ENCODE measurements at regions not wholly inside any gene's neighbourhood (a gene's known extent, or its start where the extent isn't known, plus 50 kb on each side); places are given as distances from the start of the nearest gene placed in this dataset.
"Not testable (repeated sequence)": the region's sequence is repeated elsewhere in the genome, so short reads cannot be mapped to it uniquely, and the experiment has no call there.

DNA sequence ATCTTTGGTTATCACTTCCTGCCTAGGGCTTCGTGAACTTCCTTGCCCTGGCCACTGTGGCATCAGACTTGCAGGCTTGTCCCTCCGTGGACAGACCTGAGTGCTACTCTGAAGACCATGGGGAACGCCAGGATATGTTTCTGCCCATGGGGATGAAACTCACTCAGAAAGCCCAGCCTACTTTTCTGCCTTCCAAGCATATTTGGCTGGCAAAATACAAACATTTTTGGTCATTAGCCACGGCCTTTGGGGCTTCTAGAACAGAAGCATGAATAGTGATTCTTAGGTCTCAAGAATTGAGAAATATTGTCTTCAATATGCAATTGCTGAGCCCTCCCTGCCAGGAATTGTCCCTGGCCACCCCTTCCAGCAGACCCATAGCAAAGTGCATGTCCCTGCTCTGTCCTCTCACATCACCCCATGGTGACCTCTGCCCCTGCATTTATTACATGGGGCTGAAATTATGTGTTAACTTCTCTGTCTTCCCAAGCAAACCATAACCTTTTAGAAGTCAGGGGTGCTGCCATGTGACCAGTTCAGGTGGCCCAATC lies 152.4 kb downstream of the OSR1 start:
- DNase-seq (ENCODE audit: low spot score) = no peak
- no peak for FAIRE-seq

DNA sequence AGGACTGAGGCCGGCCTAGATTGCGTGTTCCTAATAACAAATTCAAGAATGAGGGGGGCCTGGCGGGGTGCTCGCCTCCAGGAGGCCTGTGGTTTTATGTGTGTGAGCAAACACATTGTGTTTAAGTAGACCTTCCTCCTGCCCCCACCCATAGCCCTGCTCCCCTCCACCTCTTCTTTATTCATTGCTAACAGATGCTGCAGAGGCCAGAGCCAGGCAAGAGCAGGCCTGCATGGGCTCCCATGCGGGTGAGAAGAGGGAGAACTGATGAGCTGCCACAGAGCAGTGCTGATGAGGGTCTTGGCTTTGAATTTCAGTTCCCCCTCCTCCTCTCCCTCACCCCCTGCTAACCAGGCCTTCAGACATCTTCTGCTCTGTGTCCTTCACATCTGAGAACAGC lies 154.6 kb downstream of the OSR1 start:
- DNase-seq (ENCODE audit: low spot score) (no peak), FAIRE-seq (no peak)

DNA sequence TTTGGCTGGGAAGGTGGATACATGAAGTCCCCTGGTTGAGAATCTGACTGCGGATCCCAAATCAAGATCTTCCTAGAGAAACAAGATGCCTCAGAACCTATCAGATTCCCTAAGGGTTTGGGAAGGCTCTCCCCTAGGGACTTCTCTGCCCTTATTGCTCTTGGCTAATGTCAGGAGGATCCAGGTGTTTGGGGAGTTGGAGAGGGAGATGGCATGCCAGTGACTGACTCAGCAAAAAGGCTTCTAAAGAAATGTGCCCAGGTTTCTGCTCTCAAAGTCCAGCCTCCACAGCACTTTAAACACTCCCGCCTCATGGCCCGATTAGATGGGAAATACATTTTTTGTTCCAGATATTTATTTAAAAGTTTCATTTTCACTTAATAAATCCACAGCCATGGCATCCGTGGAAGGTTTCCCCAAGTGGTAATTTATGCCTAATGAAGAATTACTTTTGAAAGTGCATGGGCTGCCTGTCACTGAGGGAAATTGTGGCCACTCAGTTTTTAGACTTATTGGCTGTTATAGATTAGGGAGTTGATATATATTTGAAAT lies 156.4 kb downstream of the OSR1 start:
- no peak for FAIRE-seq
- no peak for DNase-seq (ENCODE audit: low spot score)

DNA sequence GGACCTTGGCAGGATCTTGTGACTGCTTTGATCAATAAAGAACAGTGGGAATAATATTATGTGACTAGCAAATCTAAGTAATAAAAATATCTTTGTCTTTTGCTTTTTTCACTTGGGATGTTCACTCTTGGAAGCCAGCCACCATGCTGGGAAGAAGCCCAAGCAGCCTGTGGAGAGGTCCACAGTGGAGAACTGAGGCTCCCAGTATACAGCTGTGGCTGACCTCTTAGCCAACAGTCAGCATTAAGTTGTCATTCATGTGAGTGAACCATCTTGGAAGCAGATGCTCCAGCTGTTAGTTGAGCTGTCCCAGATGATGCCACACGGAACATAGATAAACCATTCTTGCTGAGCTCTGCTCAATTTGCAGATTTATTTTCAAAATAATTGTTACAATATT lies 160.0 kb downstream of the OSR1 start:
- no peak for FAIRE-seq
- DNase-seq (ENCODE audit: low spot score) = no peak

DNA sequence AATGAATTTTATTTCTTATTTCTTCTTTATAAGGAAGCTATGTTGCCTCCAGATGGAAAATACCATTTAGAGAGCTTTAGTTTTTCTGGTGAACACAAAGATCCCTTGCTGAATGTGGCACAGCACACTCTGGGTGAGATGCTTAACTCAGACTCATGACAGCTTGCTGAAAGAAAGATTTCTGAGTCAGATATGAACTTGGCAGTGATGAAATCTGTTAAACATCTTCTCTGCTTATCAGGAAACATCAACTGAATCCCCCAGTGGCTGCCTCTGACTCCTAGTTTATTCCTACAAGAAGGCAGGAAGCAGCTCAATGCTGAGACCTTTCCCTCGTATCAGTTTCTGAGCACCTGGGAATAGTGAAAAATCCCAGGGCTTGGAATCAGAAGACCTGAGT lies 162.8 kb downstream of the OSR1 start:
- DNase-seq (ENCODE audit: low spot score) = no peak

DNA sequence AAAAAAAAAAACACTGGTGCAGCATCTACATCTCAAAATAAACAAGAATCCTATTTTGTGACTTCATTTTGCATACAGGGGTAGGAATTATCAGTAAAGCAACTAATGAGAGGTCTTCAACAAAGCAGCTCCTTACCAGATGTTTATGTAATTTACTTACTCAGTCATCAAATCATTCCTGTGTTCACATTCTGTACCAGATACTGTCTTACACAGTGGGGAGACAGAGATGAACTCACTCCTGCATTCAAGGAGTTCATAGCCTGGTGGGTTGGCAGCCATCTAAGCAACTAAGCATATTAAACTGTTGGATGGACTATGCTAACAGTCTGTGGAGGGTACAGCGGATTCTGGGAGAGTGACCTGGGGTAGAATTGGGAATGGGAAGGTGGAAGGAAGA lies 169.0 kb downstream of the OSR1 start:
- FAIRE-seq = no peak
- DNase-seq (ENCODE audit: low spot score) = no peak

More for the DNA sequence above, 162.8 kb downstream of the OSR1 start:
- no peak for FAIRE-seq

DNA sequence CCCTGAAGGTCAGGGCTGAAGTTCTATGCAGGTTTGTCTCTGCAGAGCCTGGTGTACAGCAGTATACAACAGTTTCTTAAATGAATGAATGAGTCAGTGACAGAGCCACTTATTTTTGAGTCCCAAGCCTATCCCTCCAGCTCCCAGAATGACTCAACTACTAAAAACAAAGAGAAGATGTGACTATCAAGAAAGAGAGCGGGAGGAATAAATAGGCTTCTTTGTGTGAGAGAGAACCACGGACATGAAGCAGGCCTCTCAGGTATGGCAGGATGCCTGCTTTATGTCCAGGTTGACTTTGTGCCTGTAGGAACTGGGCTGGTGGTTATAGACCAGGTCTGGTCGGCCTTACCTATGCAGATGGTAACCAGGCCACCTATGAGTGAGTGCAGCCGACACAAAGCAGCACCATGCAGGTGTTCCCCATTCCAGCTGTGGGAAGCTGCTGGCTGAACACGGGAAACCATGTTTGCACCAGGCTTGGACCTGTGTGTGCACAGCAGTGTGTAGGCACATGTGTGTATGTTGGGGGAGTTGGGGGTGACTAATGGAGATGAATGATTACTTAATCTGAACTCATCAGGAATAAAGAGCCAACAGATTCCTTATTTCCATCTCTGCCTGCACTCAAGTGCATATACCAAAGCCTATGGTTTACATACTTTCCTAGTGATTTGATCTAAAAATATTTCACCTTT lies 171.0 kb downstream of the OSR1 start:
- DNase-seq (ENCODE audit: low spot score) (no peak), FAIRE-seq (no peak)

DNA sequence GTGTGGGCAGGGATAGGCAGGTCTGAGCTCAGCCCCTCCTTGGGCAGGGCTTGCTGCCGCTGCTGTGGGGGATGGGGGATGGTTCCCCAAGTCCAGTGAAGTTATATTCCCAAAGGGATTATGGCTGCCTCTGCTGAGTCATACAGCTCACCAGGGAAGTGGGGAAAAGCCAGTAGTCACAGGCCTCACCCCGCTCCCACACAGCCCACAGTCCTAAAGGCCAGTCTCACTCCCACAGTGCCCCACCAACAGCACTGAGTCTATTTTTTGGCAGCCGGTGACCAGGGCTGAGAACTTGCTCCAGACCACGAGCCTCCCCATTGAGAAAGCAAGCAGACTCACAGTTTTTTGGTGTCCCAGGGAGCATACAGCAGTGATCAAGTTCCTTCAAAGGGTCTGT lies 173.3 kb downstream of the OSR1 start:
- FAIRE-seq (no peak), DNase-seq (ENCODE audit: low spot score) (no peak)

DNA sequence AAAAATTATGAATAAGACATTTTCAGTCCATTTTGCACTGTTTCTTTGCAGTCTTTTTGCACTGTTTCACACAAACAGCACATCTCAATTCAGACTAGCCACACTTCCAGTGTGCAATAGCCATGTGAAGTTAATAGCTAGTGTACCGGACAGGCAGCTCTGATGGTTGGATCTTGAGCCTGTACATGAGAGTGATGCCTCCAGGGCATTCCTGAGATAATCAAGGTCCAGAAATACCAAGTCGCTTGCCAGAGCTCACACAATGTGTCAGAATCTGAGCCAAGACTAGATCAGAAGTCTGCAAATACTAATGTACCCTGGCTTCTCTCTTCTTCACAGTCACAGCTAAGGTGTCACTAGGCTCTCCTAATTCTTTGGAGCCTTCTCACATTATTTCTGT lies 180.2 kb downstream of the OSR1 start:
- no peak for FAIRE-seq
- no peak for DNase-seq (ENCODE audit: low spot score)

DNA sequence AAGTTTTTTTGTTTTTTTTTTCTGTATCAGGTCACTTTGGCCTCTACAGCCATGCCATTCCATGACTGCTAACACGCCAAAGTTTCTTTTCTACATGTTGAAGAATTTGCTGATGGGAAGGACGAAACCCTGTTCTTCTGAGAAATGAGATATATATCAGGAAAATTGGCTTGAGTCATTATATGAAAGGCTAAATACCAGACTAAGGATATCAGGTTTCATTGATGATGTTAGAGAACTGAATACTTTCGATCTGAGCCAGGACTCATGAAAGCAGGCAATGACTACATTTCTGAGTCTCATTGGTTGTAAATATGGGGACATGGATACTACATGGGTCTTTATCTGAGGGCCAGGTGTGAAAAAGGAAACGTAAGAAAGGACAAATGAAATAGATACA lies 181.4 kb downstream of the OSR1 start:
- DNase-seq (ENCODE audit: low spot score) (no peak), FAIRE-seq (no peak)

DNA sequence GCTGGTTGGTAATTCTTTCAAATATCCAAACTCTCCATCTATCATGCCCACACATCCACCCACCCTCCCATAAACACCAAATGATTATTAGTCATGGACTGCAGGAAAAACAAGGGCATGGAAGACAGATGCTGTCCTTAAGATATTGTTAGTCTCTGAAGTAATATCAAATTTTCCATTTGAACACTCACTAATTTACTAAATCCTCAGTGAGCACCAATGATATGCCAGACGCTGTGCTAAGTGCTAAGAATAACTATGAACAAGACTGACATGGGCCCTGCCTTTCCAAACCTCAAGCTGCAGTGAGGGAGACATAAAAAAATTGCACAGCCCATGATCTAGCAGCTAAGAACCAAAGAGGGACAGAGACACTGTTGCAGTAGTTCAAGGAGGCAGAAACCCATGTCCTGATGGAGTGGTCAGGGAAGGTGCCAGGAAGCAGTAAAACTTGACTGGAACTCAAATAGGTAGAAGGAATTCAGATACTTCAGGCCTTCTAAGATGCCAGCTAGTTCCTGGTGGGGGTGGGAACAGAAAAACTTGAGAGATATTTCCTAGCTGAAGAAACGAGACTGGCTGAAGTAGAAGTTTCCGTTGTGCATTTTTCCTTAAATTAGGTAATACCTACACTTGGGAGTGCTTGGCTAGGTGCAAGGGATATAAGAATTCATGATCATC lies 182.1 kb downstream of the OSR1 start:
- no peak for FAIRE-seq
- DNase-seq (ENCODE audit: low spot score) = no peak

DNA sequence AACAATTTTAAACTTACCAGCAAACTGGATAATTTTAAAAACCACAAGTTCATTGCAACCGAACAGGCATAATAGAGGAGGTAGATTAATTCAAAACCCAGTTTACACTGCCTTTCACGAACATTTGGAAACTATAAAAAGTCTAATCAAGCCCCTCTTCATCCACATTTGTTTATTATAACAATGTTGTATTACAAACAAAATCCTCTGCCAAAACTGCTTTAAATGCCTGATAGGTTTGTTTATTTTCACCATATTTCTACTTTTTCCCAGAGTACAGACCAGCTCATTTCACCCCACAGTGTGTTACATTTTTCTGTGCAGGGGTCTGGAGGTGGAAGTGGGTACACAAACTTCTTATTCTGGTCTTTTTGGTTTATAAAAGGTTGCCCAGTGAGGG lies 184.2 kb downstream of the OSR1 start:
- no peak for DNase-seq (ENCODE audit: low spot score)
- FAIRE-seq = no peak

DNA sequence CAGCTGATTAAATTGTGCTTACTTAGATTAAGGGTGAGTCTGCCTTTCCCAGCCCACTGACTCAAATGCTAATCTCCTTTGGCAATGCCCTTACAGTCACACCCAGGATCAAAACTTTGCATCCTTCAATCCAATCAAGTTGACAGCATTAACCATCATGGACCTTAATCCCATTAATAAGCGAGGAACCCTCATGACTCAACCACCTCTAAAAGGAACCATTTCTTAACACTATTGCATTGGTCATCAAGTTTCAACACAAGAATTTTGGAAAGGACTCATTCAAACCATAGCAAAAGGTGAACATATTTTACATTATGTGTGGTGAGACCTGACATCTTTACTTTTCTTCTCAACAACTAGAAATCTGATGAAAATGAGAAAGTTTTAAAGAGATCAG lies 187.0 kb downstream of the OSR1 start:
- no peak for FAIRE-seq
- no peak for DNase-seq (ENCODE audit: low spot score)

DNA sequence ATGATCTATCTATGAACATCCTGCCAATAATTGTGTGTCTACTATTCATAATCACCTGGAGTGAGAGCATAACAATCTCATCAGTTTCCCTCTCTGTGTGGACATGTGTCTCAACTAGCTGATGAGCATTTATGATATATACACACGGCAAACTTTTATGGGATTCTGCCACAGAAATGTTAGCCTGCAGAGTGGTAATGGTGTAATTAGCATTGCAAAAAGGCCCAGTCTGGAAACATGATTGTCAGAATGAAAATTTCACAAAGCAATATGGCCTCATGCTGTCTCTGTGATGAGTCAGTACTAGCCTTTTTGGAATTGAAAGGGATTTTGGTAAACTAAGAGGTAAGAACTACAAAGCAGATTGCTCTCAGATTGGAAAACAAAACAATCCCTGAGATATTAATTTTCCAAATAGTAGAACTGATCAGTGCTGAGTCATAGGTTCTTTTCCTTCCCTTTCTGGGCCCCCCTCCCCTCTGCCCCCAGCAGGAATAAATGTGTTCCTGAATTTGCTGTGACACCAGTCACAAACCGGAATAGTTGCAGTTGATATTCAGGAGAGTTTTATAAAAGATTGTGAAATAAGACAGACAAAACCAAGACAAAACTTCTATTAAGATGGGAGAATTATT lies 189.2 kb downstream of the OSR1 start:
- FAIRE-seq = no peak
- DNase-seq (ENCODE audit: low spot score) = no peak

DNA sequence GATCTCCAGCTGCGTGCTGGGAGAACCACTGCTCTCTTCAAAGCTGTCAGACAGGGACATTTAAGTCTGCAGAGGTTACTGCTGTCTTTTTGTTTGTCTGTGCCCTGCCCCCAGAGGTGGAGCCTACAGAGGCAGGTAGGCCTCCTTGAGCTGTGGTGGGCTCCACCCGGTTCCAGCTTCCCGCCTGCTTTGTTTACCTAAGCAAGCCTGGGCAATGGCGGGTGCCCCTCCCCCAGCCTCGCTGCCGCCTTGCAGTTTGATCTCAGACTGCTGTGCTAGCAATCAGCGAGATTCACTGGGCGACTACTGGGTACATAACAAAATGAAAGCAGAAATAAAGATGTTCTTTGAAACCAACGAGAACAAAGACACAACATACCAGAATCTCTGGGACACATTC lies 194.3 kb downstream of the OSR1 start:
- not testable (repeated sequence) for FAIRE-seq; DNase-seq (ENCODE audit: low spot score)

DNA sequence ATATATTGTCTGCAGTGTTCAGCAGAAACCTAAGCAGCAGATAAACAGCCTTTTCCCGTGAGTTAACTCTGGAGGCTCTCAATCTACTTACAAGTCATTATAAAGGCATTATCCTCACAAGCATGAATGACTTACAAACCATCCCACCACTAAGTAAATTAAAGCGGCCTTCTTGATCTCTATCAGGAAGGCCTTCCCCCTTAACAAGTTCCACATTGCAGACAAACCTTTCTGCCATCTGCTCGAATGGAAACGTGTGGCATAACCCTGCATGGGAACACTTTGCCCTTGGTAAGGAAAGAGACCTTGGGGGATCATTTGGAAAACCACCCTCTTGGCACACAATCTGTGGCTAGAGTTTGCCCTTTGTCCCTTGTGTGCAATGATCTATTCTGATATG lies 199.5 kb downstream of the OSR1 start:
- no peak for DNase-seq (ENCODE audit: low spot score)
- no peak for FAIRE-seq

DNA sequence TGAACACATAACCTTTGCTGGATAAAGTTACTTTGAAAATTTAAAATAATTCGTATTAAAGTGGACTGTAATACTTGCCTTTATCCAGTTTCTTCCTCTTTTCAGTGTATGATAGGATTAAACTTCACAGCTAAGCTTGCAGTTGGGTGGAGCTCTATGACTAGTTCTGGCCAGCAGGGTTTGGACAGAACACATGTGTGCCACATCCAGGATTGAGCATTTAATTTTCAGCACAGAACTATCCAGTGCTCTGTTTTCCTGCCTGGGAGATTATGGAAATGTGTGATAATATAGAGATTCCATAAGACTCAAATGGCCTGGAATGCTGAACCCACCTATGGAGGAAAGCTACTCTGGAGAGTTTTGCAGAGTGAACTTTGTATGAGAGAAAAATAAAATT lies 200.2 kb downstream of the OSR1 start:
- DNase-seq (ENCODE audit: low spot score) = no peak
- no peak for FAIRE-seq

DNA sequence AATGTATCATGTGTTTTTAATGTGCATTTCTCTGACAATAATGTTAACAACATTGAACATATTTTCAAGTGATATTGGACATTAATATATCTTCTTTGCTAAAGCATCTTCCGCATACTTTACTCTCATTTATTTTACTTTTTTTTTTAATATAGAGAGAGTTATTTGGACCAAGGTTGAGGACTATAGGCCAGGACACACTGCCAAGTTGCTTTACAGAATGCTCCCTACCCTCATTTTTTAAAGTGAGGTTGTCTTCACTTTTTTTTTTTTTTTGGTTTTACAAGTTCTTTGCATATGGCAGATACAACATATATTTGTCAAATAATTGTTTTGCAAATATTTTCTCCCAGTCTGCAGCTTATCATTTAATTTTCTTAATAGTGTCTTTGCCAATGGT lies 201.8 kb downstream of the OSR1 start:
- FAIRE-seq (no peak), DNase-seq (ENCODE audit: low spot score) (no peak)

DNA sequence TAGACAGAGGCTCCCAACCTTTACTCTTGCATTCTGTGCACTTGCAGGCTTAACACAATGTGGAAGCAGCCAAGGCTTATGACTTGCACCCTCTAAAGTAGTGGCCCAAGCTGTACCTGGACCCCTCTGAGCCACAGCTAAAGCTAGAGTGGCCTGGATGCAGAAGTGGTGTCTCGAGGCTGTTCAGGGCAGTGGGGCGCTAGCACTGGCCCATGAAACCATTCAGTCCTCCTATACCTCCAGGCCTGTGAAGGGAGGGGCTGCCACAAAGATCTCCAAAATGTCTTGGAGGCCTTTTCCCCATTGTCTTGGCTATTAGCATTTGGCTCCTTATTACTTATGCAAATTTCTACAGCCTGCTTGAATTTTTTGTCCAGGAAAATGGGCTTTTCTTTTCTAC lies 207.7 kb downstream of the OSR1 start:
- DNase-seq (ENCODE audit: low spot score) = no peak
- no peak for FAIRE-seq

DNA sequence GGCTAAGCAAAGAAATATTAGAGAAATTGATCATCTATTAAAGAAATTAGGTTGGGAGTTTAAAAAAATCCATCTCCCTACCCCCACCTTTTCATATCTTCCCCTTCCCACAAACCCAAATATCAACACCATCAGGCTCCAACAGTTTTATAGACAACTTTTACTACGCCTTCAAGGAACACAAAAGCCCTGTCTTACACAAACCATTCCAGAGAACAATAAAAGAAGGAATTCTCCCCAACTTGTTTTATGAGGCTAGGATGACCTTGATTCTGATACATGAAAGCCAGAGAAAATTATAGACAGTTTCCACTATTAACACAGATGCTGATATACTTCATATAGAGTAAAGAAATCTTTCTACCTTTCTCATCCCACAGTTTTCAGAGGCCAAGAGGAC lies 211.6 kb downstream of the OSR1 start:
- FAIRE-seq (no peak), DNase-seq (ENCODE audit: low spot score) (no peak)

DNA sequence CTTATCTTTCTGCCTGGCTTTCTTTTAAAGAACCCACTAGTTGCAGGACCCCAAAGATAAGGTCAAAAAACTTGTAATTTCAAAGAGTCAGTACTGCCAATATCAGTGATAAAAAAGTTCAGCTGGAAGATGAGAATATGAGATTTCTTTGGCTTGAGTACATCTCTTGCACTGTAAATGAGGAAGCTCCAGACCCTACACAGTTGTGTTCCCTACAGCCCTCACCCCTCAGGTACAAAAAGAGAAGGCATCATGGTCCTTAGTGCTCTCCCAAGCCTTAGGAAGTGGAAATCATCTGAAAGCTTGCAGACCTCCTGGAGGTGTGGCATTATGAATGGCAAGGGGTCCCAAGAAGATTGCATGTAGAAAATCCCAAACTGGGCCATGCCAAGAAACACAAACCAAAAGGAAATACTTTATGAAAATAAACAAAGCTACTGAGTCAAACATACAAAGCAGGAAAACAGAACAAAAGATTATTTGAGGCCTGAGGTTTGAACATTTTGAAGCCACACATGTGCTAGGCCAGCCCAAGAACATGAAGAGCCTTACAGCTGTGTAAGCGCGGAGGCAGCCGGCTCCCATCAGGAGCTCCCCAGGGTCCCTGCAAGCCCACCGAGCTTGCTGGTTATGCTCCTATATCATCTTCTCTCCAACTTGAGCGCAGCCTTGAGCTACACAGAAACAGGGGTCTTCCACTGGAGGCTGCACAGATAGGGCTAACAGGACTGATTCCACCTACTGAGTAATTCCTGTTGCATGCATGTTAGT lies 217.0 kb downstream of the OSR1 start:
- DNase-seq (ENCODE audit: low spot score) (no peak), FAIRE-seq (no peak)
